ENCODE measurements at regions not wholly inside any gene's neighbourhood (a gene's known extent, or its start where the extent isn't known, plus 50 kb on each side); places are given as distances from the start of the nearest gene placed in this dataset.

DNA sequence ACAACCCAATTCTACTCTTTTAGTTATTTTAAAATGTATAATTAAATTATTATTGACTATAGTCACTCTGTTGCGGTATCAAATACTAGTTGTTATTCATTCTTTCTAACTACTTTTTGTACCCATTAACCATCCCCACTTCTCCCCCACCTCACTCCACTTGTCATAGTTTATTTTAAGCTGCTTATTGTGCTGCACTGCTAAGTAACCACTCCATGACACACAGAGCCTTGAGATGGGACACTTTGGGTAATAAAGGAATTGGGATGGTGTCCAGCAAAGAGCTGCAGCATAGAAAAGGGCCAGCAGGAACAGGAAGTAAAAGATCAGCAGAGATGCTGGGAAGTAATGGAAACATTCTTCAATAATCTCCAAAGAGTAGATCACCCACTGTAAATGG lies 123.0 kb downstream of the RPS29 start:
- Histone ChIP-seq H3K9me1 (ENCODE audit: control insufficient read depth, extremely low read depth, insufficient read depth, low read length) (no peaks in the 10 kb centered on the region), H2AFZ (ENCODE audit: control insufficient read depth, low read length) (no peak overlapping the region), H3K9ac (ENCODE audit: control insufficient read depth, extremely low read depth, insufficient read depth, low read length) (no peak overlapping the region), H3K79me2 (ENCODE audit: control insufficient read depth, insufficient read depth, low read length) (no peaks in the 10 kb centered on the region), H3K27ac (ENCODE audit: control insufficient read depth, insufficient read depth, low read length) (no peak overlapping the region), H3K4me2 (ENCODE audit: control insufficient read depth, extremely low read depth, insufficient read depth, low read depth, low read length) (no peak overlapping the region), H3K9me3 (ENCODE audit: control insufficient read depth, low read depth, low read length) (no peaks in the 10 kb centered on the region), H3K36me3 (ENCODE audit: control insufficient read depth in 2 of 2, extremely low read depth in 1 of 2, insufficient read depth in 2 of 2, low read length in 2 of 2) (no peaks in the 10 kb centered on the region), H4K20me1 (ENCODE audit: control insufficient read depth, extremely low read depth, insufficient read depth, low read length) (no peaks in the 10 kb centered on the region), H3K27me3 (ENCODE audit: control insufficient read depth, extremely low read depth, insufficient read depth, low read length) (peaks cover 3% of the 10 kb centered on the region), H3K4me3 (ENCODE audit: control insufficient read depth in 2 of 3, extremely low read depth in 1 of 3, insufficient read depth in 2 of 3, low read depth in 1 of 3, low read length in 3 of 3) (no peak overlapping the region), H3K4me1 (ENCODE audit: control insufficient read depth, extremely low read depth, insufficient read depth, low read length) (no peaks in the 10 kb centered on the region)
- dilution Hi-C loops (cut with MboI; ENCODE audit: extremely low pct_ligation_motif_present, low sequenced_read_pairs): no loop called here
- FAIRE-seq: no peak
- TF ChIP-seq, protein P1, sequence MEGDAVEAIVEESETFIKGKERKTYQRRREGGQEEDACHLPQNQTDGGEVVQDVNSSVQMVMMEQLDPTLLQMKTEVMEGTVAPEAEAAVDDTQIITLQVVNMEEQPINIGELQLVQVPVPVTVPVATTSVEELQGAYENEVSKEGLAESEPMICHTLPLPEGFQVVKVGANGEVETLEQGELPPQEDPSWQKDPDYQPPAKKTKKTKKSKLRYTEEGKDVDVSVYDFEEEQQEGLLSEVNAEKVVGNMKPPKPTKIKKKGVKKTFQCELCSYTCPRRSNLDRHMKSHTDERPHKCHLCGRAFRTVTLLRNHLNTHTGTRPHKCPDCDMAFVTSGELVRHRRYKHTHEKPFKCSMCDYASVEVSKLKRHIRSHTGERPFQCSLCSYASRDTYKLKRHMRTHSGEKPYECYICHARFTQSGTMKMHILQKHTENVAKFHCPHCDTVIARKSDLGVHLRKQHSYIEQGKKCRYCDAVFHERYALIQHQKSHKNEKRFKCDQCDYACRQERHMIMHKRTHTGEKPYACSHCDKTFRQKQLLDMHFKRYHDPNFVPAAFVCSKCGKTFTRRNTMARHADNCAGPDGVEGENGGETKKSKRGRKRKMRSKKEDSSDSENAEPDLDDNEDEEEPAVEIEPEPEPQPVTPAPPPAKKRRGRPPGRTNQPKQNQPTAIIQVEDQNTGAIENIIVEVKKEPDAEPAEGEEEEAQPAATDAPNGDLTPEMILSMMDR (optimal IDR thresholded peaks at IDR 0.05 in 1 of 3, IDR thresholded peaks at IDR 0.05 in 1 of 3, conservative IDR thresholded peaks at IDR 0.05 in 1 of 3; ENCODE audit: extremely low read depth in 1 of 3, insufficient read depth in 2 of 3, low read length in 3 of 3): no peak
- no peak for TF ChIP-seq EZH2 (IDR thresholded peaks at IDR 0.05; ENCODE audit: low read length)
- DNase-seq (ENCODE audit: low read depth, low spot score): no peak

DNA sequence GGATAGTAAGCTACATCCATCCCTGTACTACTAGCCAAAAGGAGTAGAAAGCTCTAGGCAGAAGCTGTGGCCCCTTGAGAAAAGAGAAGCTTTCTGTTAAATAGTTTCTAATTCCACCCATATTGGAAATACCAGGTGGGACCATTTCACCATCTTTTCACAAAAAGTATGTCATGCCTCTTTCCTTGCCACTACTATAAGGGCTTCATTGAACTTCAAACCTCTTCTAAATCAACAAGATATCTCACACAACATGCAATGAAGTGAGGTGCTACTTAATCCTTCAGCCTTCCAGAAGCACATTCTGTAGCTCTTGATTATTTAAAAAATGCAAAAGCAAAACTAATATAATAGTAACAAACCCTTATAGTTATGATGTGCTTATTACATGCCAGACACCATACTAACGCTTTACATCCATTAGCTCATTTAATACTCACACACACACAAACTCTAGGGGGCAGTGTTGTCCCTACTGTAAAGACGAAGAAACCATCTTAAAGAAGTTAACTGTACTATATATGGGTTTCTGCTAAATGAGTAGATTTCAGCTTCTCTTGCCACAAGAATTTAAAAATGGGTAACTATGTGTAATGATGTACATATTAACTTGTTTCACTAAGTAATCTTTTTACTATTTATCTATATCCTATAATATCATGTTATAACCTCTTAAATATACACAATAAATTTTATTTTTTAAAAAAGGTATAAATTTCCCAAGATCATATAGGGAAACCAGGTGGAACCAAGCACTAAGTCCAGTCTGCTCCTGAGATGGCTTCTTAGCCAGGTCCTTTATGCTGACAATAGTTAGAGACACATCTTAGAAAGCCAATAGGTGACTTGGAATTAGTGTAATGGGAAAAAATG lies 124.4 kb downstream of the RPS29 start:
- DNase-seq (ENCODE audit: low read depth, low spot score) (peak; percentile 55), FAIRE-seq (peak; percentile 9)
- no peak overlapping the region for H3K4me3 ChIP-seq (ENCODE audit: control insufficient read depth in 2 of 3, extremely low read depth in 1 of 3, insufficient read depth in 2 of 3, low read depth in 1 of 3, low read length in 3 of 3)
- H3K27me3 ChIP-seq (ENCODE audit: control insufficient read depth, extremely low read depth, insufficient read depth, low read length): peaks cover 3% of the 10 kb centered on the region
- H3K36me3 ChIP-seq (ENCODE audit: control insufficient read depth in 2 of 2, extremely low read depth in 1 of 2, insufficient read depth in 2 of 2, low read length in 2 of 2): no peaks in the 10 kb centered on the region
- no peak overlapping the region for H3K27ac ChIP-seq (ENCODE audit: control insufficient read depth, insufficient read depth, low read length)
- H3K79me2 ChIP-seq (ENCODE audit: control insufficient read depth, insufficient read depth, low read length): no peaks in the 10 kb centered on the region
- no peaks in the 10 kb centered on the region for H3K9me1 ChIP-seq (ENCODE audit: control insufficient read depth, extremely low read depth, insufficient read depth, low read length)
- no peaks in the 10 kb centered on the region for H3K4me1 ChIP-seq (ENCODE audit: control insufficient read depth, extremely low read depth, insufficient read depth, low read length)
- no peaks in the 10 kb centered on the region for H4K20me1 ChIP-seq (ENCODE audit: control insufficient read depth, extremely low read depth, insufficient read depth, low read length)
- dilution Hi-C loops (cut with MboI; ENCODE audit: extremely low pct_ligation_motif_present, low sequenced_read_pairs): no loop called here
- H3K9me3 ChIP-seq (ENCODE audit: control insufficient read depth, low read depth, low read length): no peaks in the 10 kb centered on the region
- H3K4me2 ChIP-seq (ENCODE audit: control insufficient read depth, extremely low read depth, insufficient read depth, low read depth, low read length): no peak overlapping the region
- no peak overlapping the region for H2AFZ ChIP-seq (ENCODE audit: control insufficient read depth, low read length)
- H3K9ac ChIP-seq (ENCODE audit: control insufficient read depth, extremely low read depth, insufficient read depth, low read length): no peak overlapping the region
- TF ChIP-seq EZH2 (IDR thresholded peaks at IDR 0.05; ENCODE audit: low read length): no peak
- TF ChIP-seq, protein P1 (optimal IDR thresholded peaks at IDR 0.05 in 1 of 3, IDR thresholded peaks at IDR 0.05 in 1 of 3, conservative IDR thresholded peaks at IDR 0.05 in 1 of 3; ENCODE audit: extremely low read depth in 1 of 3, insufficient read depth in 2 of 3, low read length in 3 of 3): peak in 2 of 3 experiments; percentile 62 to 68
